SU-DHL-6 (cell line): ENCODE measurements at regions not wholly inside any gene's neighbourhood (a gene's known extent, or its start where the extent isn't known, plus 50 kb on each side); places are given as distances from the start of the nearest gene placed in this dataset.

Experiments
- H2AFZ ChIP-seq: fragments of 200-600 bp; sonication (generic); 2 replicates; pipeline ENCODE4 v1.6.1; 2014; ENCODE audit warnings: low read depth, mild to moderate bottlenecking, moderate library complexity, mixed read lengths, antibody characterized with exemption, low read length; ENCODE audit not compliant: severe bottlenecking
- H3F3A ChIP-seq: fragments of 200-600 bp; shearing (Covaris generic); 2 replicates; pipeline ENCODE4 v1.6.0; 2016; ENCODE audit warnings: antibody characterized with exemption, mild to moderate bottlenecking; ENCODE audit not compliant: insufficient read depth
- H3K27ac ChIP-seq: fragments of 200-600 bp; sonication (generic); 2 replicates; pipeline ENCODE4 v1.5.1; 2016; ENCODE audit warnings: low read depth, mild to moderate bottlenecking, low read length, moderate library complexity, mixed read lengths
- H3K27me3 ChIP-seq: fragments of 200-600 bp; sonication (generic), shearing (Covaris generic); 2 replicates; pipeline ENCODE4 v1.6.0; 2014; ENCODE audit warnings: mild to moderate bottlenecking, low read length
- H3K36me3 ChIP-seq: fragments of 200-600 bp; sonication (generic); 2 replicates; pipeline ENCODE4 v1.6.1; 2014; ENCODE audit warnings: mild to moderate bottlenecking, low read length, mixed read lengths
- H3K4me2 ChIP-seq: fragments of 300-600, 200-600 bp; shearing (Covaris generic), sonication (generic); 2 replicates; pipeline ENCODE4 v1.6.0; 2014; ENCODE audit warnings: low read length, low read depth, mild to moderate bottlenecking; ENCODE audit not compliant: poor library complexity, severe bottlenecking
- H3K4me3 ChIP-seq: fragments of 200-600 bp; sonication (generic); 2 replicates; pipeline ENCODE4 v1.5.1; 2014; ENCODE audit warnings: antibody characterized with exemption, low read length, mild to moderate bottlenecking, mixed read lengths; ENCODE audit not compliant: insufficient read depth, poor library complexity, severe bottlenecking
- H3K79me2 ChIP-seq: fragments of 200-600 bp; sonication (generic); 2 replicates; pipeline ENCODE4 v1.6.1; 2014; ENCODE audit warnings: mild to moderate bottlenecking, low read length, moderate library complexity; ENCODE audit not compliant: insufficient read depth
- H3K9ac ChIP-seq: fragments of 200-600 bp; sonication (generic); 2 replicates; pipeline ENCODE4 v1.7.0; 2014; ENCODE audit warnings: mild to moderate bottlenecking, low read length
- H3K9me2 ChIP-seq: fragments of 200-600 bp; sonication (generic); replicated peaks from 2 replicates; pipeline ENCODE4 v1.6.1; 2014; ENCODE audit warnings: low read length; ENCODE audit not compliant: insufficient read depth
- H3K9me3 ChIP-seq: fragments of 200-600 bp; sonication (generic); 2 replicates; pipeline ENCODE4 v1.6.1; 2014; ENCODE audit warnings: low read length, mixed read lengths; ENCODE audit not compliant: insufficient read depth
- H4K20me1 ChIP-seq: fragments of 200-600 bp; sonication (generic); 2 replicates; pipeline ENCODE4 v1.6.1; 2014; ENCODE audit warnings: low read depth, mild to moderate bottlenecking, antibody characterized with exemption, low read length, moderate library complexity, mixed read lengths
- EZH2phosphoT487 ChIP-seq: fragments of 200-600 bp; sonication (generic), shearing (Covaris generic); conservative IDR thresholded peaks from 2 replicates; pipeline ENCODE4 v1.6.1; 2018; ENCODE audit warnings: mild to moderate bottlenecking, antibody characterized with exemption, low read length, moderate library complexity, mixed read lengths
- TF ChIP-seq, protein P1 (sequence below): fragments of 200-600 bp; sonication (generic); IDR thresholded peaks from one replicate; pipeline ENCODE4 v1.5.1; 2017; ENCODE audit warnings: antibody characterized with exemption, mild to moderate bottlenecking, low read length, moderate library complexity; ENCODE audit not compliant: insufficient read depth, poor library complexity, severe bottlenecking

- H3K27ac ChIP-seq = no peak overlapping the region
- H2AFZ ChIP-seq = no peak overlapping the region
- H3F3A ChIP-seq = no peaks in the 10 kb centered on the region
- no peak overlapping the region for H3K9ac ChIP-seq
- H3K4me3 ChIP-seq = no peak overlapping the region
- no peaks in the 10 kb centered on the region for H4K20me1 ChIP-seq
- no peak overlapping the region for H3K4me2 ChIP-seq
- H3K9me2 ChIP-seq = no peaks in the 10 kb centered on the region
- TF ChIP-seq, protein P1, sequence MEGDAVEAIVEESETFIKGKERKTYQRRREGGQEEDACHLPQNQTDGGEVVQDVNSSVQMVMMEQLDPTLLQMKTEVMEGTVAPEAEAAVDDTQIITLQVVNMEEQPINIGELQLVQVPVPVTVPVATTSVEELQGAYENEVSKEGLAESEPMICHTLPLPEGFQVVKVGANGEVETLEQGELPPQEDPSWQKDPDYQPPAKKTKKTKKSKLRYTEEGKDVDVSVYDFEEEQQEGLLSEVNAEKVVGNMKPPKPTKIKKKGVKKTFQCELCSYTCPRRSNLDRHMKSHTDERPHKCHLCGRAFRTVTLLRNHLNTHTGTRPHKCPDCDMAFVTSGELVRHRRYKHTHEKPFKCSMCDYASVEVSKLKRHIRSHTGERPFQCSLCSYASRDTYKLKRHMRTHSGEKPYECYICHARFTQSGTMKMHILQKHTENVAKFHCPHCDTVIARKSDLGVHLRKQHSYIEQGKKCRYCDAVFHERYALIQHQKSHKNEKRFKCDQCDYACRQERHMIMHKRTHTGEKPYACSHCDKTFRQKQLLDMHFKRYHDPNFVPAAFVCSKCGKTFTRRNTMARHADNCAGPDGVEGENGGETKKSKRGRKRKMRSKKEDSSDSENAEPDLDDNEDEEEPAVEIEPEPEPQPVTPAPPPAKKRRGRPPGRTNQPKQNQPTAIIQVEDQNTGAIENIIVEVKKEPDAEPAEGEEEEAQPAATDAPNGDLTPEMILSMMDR = no peak
- TF ChIP-seq EZH2phosphoT487 = no peak
- no peaks in the 10 kb centered on the region for H3K27me3 ChIP-seq
- no peaks in the 10 kb centered on the region for H3K36me3 ChIP-seq
- no peaks in the 10 kb centered on the region for H3K9me3 ChIP-seq
- no peaks in the 10 kb centered on the region for H3K79me2 ChIP-seq
Measured at GRCh38 chr12:27394676-27395075, 51.9 kb upstream of the SMCO2 start.

- Histone ChIP-seq H3K79me2 (no peaks in the 10 kb centered on the region), H3K4me3 (no peak overlapping the region), H3K9ac (no peak overlapping the region), H3K4me2 (no peak overlapping the region), H3K9me3 (no peaks in the 10 kb centered on the region), H3K27ac (no peak overlapping the region), H2AFZ (no peak overlapping the region), H3K36me3 (no peaks in the 10 kb centered on the region), H3K27me3 (no peaks in the 10 kb centered on the region), H3K9me2 (no peaks in the 10 kb centered on the region), H4K20me1 (no peaks in the 10 kb centered on the region), H3F3A (no peaks in the 10 kb centered on the region)
- TF ChIP-seq, protein P1 = no peak
- TF ChIP-seq EZH2phosphoT487 = no peak
Measured at GRCh38 chr12:27396216-27396815, 50.2 kb upstream of the SMCO2 start.
